ENCODE measurements at regions not wholly inside any gene's neighbourhood (a gene's known extent, or its start where the extent isn't known, plus 50 kb on each side); places are given as distances from the start of the nearest gene placed in this dataset.
"Not testable (repeated sequence)": the region's sequence is repeated elsewhere in the genome, so short reads cannot be mapped to it uniquely, and the experiment has no call there.

- H3K27me3 Mint-ChIP-seq; H3K4me1 ChIP-seq (ENCODE audit: control insufficient read depth in 2 of 2, insufficient read depth in 2 of 2, low read length in 2 of 2); ATAC-seq; H3K4me1 Mint-ChIP-seq; H3K4me3 Mint-ChIP-seq; intact Hi-C loops (cut with micrococcal nuclease); H3K27me3 ChIP-seq (ENCODE audit: control insufficient read depth in 2 of 2, insufficient read depth in 2 of 2, low read length in 2 of 2); H3K36me3 Mint-ChIP-seq; H3K4me3 ChIP-seq (ENCODE audit: low read length); H3K27ac ChIP-seq (ENCODE audit: low read depth, low read length); DNase-seq; CTCF ChIA-PET; H3K9me3 ChIP-seq (ENCODE audit: control insufficient read depth in 2 of 3, low read length in 3 of 3); POLR2A ChIA-PET; H3K27ac Mint-ChIP-seq; H3K36me3 ChIP-seq (ENCODE audit: control insufficient read depth in 2 of 3, insufficient read depth in 3 of 3, low read length in 3 of 3): not testable (repeated sequence)
- H3K9me3 Mint-ChIP-seq: peaks cover 0 to 10% (median 4%) of the 10 kb centered on the region in 11 donors
Measured at GRCh38 chr4:137405833-137406232, 126.5 kb downstream of the PCDH18 start.

- CTCF ChIA-PET: no interaction called here
Measured at GRCh38 chr4:137394018-137394417, 138.3 kb downstream of the PCDH18 start.

DNA sequence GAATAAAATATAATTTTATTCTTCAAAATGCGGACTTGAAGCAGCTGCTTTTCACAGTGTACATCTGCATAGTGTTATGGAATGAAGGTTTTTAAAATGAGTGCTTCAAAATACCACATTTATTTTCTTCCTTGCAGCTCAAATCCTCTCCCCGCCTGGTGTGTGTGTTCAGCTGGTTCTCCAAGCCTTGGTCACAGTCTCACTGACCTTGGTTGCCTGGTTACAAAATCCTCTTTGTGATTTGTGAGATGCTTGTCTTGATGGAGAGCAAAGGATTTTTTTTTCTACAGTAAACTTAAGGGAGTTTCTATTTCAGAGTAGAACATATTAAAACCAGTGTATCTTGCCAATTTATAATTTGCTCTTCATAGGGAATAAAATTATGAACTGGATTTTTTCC, 139.2 kb downstream of the PCDH18 start:
- Histone ChIP-seq H3K4me1 (ENCODE audit: control insufficient read depth in 2 of 2, insufficient read depth in 2 of 2, low read length in 2 of 2) (no peaks in the 10 kb centered on the region), H3K27me3 (ENCODE audit: control insufficient read depth in 2 of 2, insufficient read depth in 2 of 2, low read length in 2 of 2) (no peaks in the 10 kb centered on the region), H3K4me3 (ENCODE audit: low read length) (no peak overlapping the region), H3K9me3 (ENCODE audit: control insufficient read depth in 2 of 3, low read length in 3 of 3) (no peaks in the 10 kb centered on the region), H3K27ac (ENCODE audit: low read depth, low read length) (no peak overlapping the region), H3K36me3 (ENCODE audit: control insufficient read depth in 2 of 3, insufficient read depth in 3 of 3, low read length in 3 of 3) (no peaks in the 10 kb centered on the region)
- intact Hi-C loops (cut with micrococcal nuclease): no loop called here
- Mint-ChIP-seq H3K9me3 (peaks cover 0 to 5% (median 0%) of the 10 kb centered on the region in 11 donors), H3K36me3 (no peaks in the 10 kb centered on the region), H3K27me3 (no peaks in the 10 kb centered on the region), H3K4me1 (no peaks in the 10 kb centered on the region), H3K4me3 (no peak overlapping the region), H3K27ac (no peak overlapping the region)
- ATAC-seq (no peak), DNase-seq (no peak)
- CTCF ChIA-PET: no interaction called here
- POLR2A ChIA-PET: no interaction called here

More at GRCh38 chr4:137394018-137394417, 138.3 kb downstream of the PCDH18 start:
- Histone ChIP-seq H3K36me3 (ENCODE audit: control insufficient read depth in 2 of 3, insufficient read depth in 3 of 3, low read length in 3 of 3) (no peaks in the 10 kb centered on the region), H3K27me3 (ENCODE audit: control insufficient read depth in 2 of 2, insufficient read depth in 2 of 2, low read length in 2 of 2) (no peaks in the 10 kb centered on the region), H3K4me3 (ENCODE audit: low read length) (no peak overlapping the region), H3K9me3 (ENCODE audit: control insufficient read depth in 2 of 3, low read length in 3 of 3) (no peaks in the 10 kb centered on the region), H3K4me1 (ENCODE audit: control insufficient read depth in 2 of 2, insufficient read depth in 2 of 2, low read length in 2 of 2) (no peaks in the 10 kb centered on the region), H3K27ac (ENCODE audit: low read depth, low read length) (no peak overlapping the region)
- Mint-ChIP-seq H3K4me3 (no peak overlapping the region), H3K9me3 (peaks cover 0 to 5% (median 0%) of the 10 kb centered on the region in 11 donors), H3K27ac (no peak overlapping the region), H3K4me1 (no peaks in the 10 kb centered on the region), H3K36me3 (no peaks in the 10 kb centered on the region), H3K27me3 (no peaks in the 10 kb centered on the region)
- POLR2A ChIA-PET: no interaction called here
- intact Hi-C loops (cut with micrococcal nuclease): no loop called here
- DNase-seq (no peak), ATAC-seq (no peak)

DNA sequence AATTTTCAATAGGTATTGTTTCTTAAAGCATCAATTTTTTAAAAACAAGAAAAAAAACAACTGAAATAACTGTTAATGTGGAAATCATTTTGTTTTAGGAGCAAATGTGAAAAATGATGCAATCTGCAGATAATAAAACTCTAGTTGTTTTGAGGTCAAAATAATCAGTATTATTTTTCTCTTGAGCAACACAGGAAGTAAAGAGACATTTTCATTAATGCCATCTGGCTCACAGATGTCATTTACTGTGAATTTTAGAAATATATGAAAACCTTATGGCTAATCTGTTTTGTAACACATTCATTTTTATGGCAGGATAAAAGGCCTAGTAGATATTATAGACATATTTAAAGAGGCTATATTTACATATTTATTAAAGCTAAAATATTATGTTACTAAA, 141.6 kb downstream of the PCDH18 start:
- no peaks in the 10 kb centered on the region for H3K9me3 ChIP-seq (ENCODE audit: control insufficient read depth in 2 of 3, low read length in 3 of 3)
- no peaks in the 10 kb centered on the region for H3K36me3 ChIP-seq (ENCODE audit: control insufficient read depth in 2 of 3, insufficient read depth in 3 of 3, low read length in 3 of 3)
- Mint-ChIP-seq H3K9me3 (peaks cover 0 to 8% (median 0%) of the 10 kb centered on the region in 11 donors), H3K27me3 (no peaks in the 10 kb centered on the region), H3K4me1 (no peaks in the 10 kb centered on the region), H3K4me3 (no peak overlapping the region), H3K27ac (no peak overlapping the region), H3K36me3 (no peaks in the 10 kb centered on the region)
- H3K4me3 ChIP-seq (ENCODE audit: low read length): no peak overlapping the region
- ChIA-PET CTCF (no interaction called here), POLR2A (no interaction called here)
- no peaks in the 10 kb centered on the region for H3K27me3 ChIP-seq (ENCODE audit: control insufficient read depth in 2 of 2, insufficient read depth in 2 of 2, low read length in 2 of 2)
- DNase-seq (no peak), ATAC-seq (no peak)
- H3K27ac ChIP-seq (ENCODE audit: low read depth, low read length): no peak overlapping the region
- H3K4me1 ChIP-seq (ENCODE audit: control insufficient read depth in 2 of 2, insufficient read depth in 2 of 2, low read length in 2 of 2): no peaks in the 10 kb centered on the region
- intact Hi-C loops (cut with micrococcal nuclease): no loop called here

DNA sequence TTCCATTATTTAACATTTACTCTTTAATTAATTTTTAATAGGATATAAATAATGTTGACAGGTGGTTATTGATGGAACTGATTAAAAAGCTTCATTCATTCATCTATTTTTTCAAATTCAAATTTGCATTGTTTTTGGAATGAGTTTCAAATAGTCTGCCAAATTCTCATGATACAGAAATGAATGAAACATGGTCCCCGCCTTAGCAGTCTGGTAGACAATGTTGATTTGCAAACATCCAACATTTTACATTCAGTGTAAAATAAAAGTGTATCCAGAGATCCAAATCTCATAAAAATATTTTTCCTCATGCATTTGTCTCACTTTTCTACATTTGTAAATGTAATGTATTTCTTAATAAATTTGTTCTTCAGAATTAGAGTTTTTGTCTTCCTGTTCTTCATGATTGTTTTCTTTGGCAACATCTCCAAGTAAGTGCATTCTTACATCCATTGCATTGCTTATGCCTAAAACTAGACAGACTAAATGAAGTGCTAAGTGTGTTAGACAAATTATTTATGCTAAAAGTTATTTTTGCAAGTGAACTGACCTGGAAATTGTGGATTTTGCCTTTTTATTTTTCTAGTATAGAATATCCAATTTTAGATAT, 142.3 kb downstream of the PCDH18 start:
- no peaks in the 10 kb centered on the region for H3K4me1 Mint-ChIP-seq
- ChIA-PET POLR2A (no interaction called here), CTCF (no interaction called here)
- H3K4me3 Mint-ChIP-seq: no peak overlapping the region
- H3K9me3 Mint-ChIP-seq: peaks cover 0 to 10% (median 0%) of the 10 kb centered on the region in 11 donors
- no peaks in the 10 kb centered on the region for H3K27me3 Mint-ChIP-seq
- H3K27ac Mint-ChIP-seq: no peak overlapping the region
- Histone ChIP-seq H3K27ac (ENCODE audit: low read depth, low read length) (no peak overlapping the region), H3K4me1 (ENCODE audit: control insufficient read depth in 2 of 2, insufficient read depth in 2 of 2, low read length in 2 of 2) (no peaks in the 10 kb centered on the region), H3K27me3 (ENCODE audit: control insufficient read depth in 2 of 2, insufficient read depth in 2 of 2, low read length in 2 of 2) (no peaks in the 10 kb centered on the region), H3K4me3 (ENCODE audit: low read length) (no peak overlapping the region), H3K36me3 (ENCODE audit: control insufficient read depth in 2 of 3, insufficient read depth in 3 of 3, low read length in 3 of 3) (no peaks in the 10 kb centered on the region), H3K9me3 (ENCODE audit: control insufficient read depth in 2 of 3, low read length in 3 of 3) (no peaks in the 10 kb centered on the region)
- intact Hi-C loops (cut with micrococcal nuclease): no loop called here
- ATAC-seq: no peak
- H3K36me3 Mint-ChIP-seq: no peaks in the 10 kb centered on the region
- DNase-seq: no peak

- Histone ChIP-seq H3K9me3 (ENCODE audit: control insufficient read depth in 2 of 3, low read length in 3 of 3) (no peaks in the 10 kb centered on the region), H3K4me3 (ENCODE audit: low read length) (no peak overlapping the region), H3K4me1 (ENCODE audit: control insufficient read depth in 2 of 2, insufficient read depth in 2 of 2, low read length in 2 of 2) (no peaks in the 10 kb centered on the region), H3K27me3 (ENCODE audit: control insufficient read depth in 2 of 2, insufficient read depth in 2 of 2, low read length in 2 of 2) (no peaks in the 10 kb centered on the region), H3K27ac (ENCODE audit: low read depth, low read length) (no peak overlapping the region), H3K36me3 (ENCODE audit: control insufficient read depth in 2 of 3, insufficient read depth in 3 of 3, low read length in 3 of 3) (no peaks in the 10 kb centered on the region)
- Mint-ChIP-seq H3K4me3 (no peak overlapping the region), H3K27me3 (no peaks in the 10 kb centered on the region), H3K4me1 (no peaks in the 10 kb centered on the region), H3K27ac (no peak overlapping the region), H3K9me3 (peaks cover 0 to 21% (median 2%) of the 10 kb centered on the region in 11 donors), H3K36me3 (no peaks in the 10 kb centered on the region)
- ATAC-seq: no peak
- intact Hi-C loops (cut with micrococcal nuclease): no loop called here
- ChIA-PET POLR2A (no interaction called here), CTCF (no interaction called here)
- DNase-seq: no peak
Measured at GRCh38 chr4:137387924-137388323, 144.4 kb downstream of the PCDH18 start.

DNA sequence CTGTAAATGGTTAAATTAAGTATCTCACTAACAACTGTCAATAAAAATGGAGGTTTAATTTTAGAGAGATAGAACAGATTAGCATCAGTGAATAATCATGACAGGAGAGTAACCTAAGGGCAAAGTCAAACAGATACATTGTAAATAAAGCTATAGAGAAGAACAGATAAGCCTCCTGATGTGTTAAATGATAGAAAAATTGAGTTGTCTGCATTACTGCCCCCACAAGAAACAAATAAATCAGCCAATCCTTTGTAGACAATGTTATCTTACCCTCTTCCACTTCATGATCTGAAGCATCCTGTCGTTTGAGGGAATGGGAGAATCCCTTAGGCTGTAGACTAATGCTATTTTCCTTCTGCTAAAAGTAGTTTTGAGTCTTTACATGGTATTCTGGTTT, 147.8 kb downstream of the PCDH18 start:
- Mint-ChIP-seq H3K27ac (no peak overlapping the region), H3K36me3 (no peaks in the 10 kb centered on the region), H3K4me3 (no peak overlapping the region), H3K4me1 (no peaks in the 10 kb centered on the region), H3K27me3 (no peaks in the 10 kb centered on the region), H3K9me3 (peaks cover 0 to 16% (median 2%) of the 10 kb centered on the region in 11 donors)
- intact Hi-C loops (cut with micrococcal nuclease): no loop called here
- H3K27ac ChIP-seq (ENCODE audit: low read depth, low read length): no peak overlapping the region
- ATAC-seq: no peak
- H3K4me1 ChIP-seq (ENCODE audit: control insufficient read depth in 2 of 2, insufficient read depth in 2 of 2, low read length in 2 of 2): no peaks in the 10 kb centered on the region
- ChIA-PET CTCF (no interaction called here), POLR2A (no interaction called here)
- no peaks in the 10 kb centered on the region for H3K9me3 ChIP-seq (ENCODE audit: control insufficient read depth in 2 of 3, low read length in 3 of 3)
- H3K27me3 ChIP-seq (ENCODE audit: control insufficient read depth in 2 of 2, insufficient read depth in 2 of 2, low read length in 2 of 2): no peaks in the 10 kb centered on the region
- H3K36me3 ChIP-seq (ENCODE audit: control insufficient read depth in 2 of 3, insufficient read depth in 3 of 3, low read length in 3 of 3): no peaks in the 10 kb centered on the region
- no peak overlapping the region for H3K4me3 ChIP-seq (ENCODE audit: low read length)
- DNase-seq: no peak

Measured in naive thymus-derived CD4-positive, alpha-beta T cell (primary cell).